ENCODE measurements at regions not wholly inside any gene's neighbourhood (a gene's known extent, or its start where the extent isn't known, plus 50 kb on each side); places are given as distances from the start of the nearest gene placed in this dataset.

- no peak overlapping the region for H3K4me2 ChIP-seq (ENCODE audit: insufficient read depth, low read length)
- H3K4me1 ChIP-seq (ENCODE audit: insufficient read depth, low read length), result no peaks in the 10 kb centered on the region
- no peak overlapping the region for H3K4me3 ChIP-seq (ENCODE audit: insufficient read depth, low read length)
- H3K27me3 ChIP-seq (ENCODE audit: insufficient read depth, low read length), result no peaks in the 10 kb centered on the region
- no peak for TF ChIP-seq CTCF (IDR thresholded peaks at IDR 0.05; ENCODE audit: extremely low read depth, low read depth, low read length)
- no peaks in the 10 kb centered on the region for H3K9me3 ChIP-seq (ENCODE audit: low read depth, low read length)
- H3K27ac ChIP-seq (ENCODE audit: low read depth, low read length), result no peak overlapping the region
- no peaks in the 10 kb centered on the region for H3K79me2 ChIP-seq (ENCODE audit: insufficient read depth, low read length)
- H4K20me1 ChIP-seq (ENCODE audit: insufficient read depth, low read length), result no peaks in the 10 kb centered on the region
- no peaks in the 10 kb centered on the region for H3K36me3 ChIP-seq (ENCODE audit: insufficient read depth, low read length)
- H2AFZ ChIP-seq (ENCODE audit: low read length), result no peak overlapping the region
- DNase-seq (ENCODE audit: insufficient read length, low spot score, missing footprints), result no peak
Measured at GRCh38 chr2:185161701-185162100, 563.4 kb downstream of the ZNF804A start.

- no peaks in the 10 kb centered on the region for H3K9me3 ChIP-seq (ENCODE audit: low read depth, low read length)
Measured at GRCh38 chr2:185174353-185174752, 564.3 kb upstream of the FSIP2 start.

DNA sequence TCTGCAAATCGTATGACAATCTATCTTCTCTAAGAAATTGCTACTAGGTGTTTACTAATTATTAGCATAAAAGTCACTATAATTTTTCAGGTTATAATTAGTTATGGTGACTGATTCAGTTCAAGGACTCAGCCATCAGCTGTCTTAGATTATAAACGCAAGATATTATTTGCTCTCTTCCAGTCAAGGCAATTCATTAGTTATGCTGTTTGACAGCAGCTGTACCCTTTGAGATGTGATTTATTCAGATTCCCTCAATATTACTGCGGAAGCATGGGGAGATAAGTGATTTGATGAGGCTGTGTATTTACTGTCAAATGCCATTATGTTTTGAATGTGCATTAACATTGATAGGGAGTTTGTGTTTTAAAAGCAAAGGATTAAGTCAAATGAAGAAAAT, 558.9 kb upstream of the FSIP2 start:
- no peaks in the 10 kb centered on the region for H4K20me1 ChIP-seq (ENCODE audit: insufficient read depth, low read length)
- H3K36me3 ChIP-seq (ENCODE audit: insufficient read depth, low read length), result no peaks in the 10 kb centered on the region
- no peak overlapping the region for H2AFZ ChIP-seq (ENCODE audit: low read length)
- H3K27me3 ChIP-seq (ENCODE audit: insufficient read depth, low read length), result no peaks in the 10 kb centered on the region
- H3K4me2 ChIP-seq (ENCODE audit: insufficient read depth, low read length), result no peak overlapping the region
- no peaks in the 10 kb centered on the region for H3K79me2 ChIP-seq (ENCODE audit: insufficient read depth, low read length)
- H3K4me1 ChIP-seq (ENCODE audit: insufficient read depth, low read length), result no peaks in the 10 kb centered on the region
- no peaks in the 10 kb centered on the region for H3K9me3 ChIP-seq (ENCODE audit: low read depth, low read length)
- no peak overlapping the region for H3K4me3 ChIP-seq (ENCODE audit: insufficient read depth, low read length)
- no peak overlapping the region for H3K27ac ChIP-seq (ENCODE audit: low read depth, low read length)
- no peak for DNase-seq (ENCODE audit: insufficient read length, low spot score, missing footprints)
- TF ChIP-seq CTCF (IDR thresholded peaks at IDR 0.05; ENCODE audit: extremely low read depth, low read depth, low read length), result no peak

More at GRCh38 chr2:185174353-185174752, 564.3 kb upstream of the FSIP2 start:
- TF ChIP-seq CTCF (IDR thresholded peaks at IDR 0.05; ENCODE audit: extremely low read depth, low read depth, low read length), result no peak
- Histone ChIP-seq H3K27me3 (ENCODE audit: insufficient read depth, low read length) (no peaks in the 10 kb centered on the region), H3K36me3 (ENCODE audit: insufficient read depth, low read length) (no peaks in the 10 kb centered on the region), H4K20me1 (ENCODE audit: insufficient read depth, low read length) (no peaks in the 10 kb centered on the region), H3K79me2 (ENCODE audit: insufficient read depth, low read length) (no peaks in the 10 kb centered on the region), H2AFZ (ENCODE audit: low read length) (no peak overlapping the region), H3K4me1 (ENCODE audit: insufficient read depth, low read length) (no peaks in the 10 kb centered on the region), H3K4me2 (ENCODE audit: insufficient read depth, low read length) (no peak overlapping the region), H3K27ac (ENCODE audit: low read depth, low read length) (no peak overlapping the region), H3K4me3 (ENCODE audit: insufficient read depth, low read length) (no peak overlapping the region)
- DNase-seq (ENCODE audit: insufficient read length, low spot score, missing footprints), result no peak

GRCh38 chr2:185181901-185182300, 556.7 kb upstream of the FSIP2 start:
- peaks cover under 1% of the 10 kb centered on the region for H3K9me3 ChIP-seq (ENCODE audit: low read depth, low read length)
- TF ChIP-seq CTCF (IDR thresholded peaks at IDR 0.05; ENCODE audit: extremely low read depth, low read depth, low read length), result no peak

More at GRCh38 chr2:185181901-185182300, 556.7 kb upstream of the FSIP2 start:
- Histone ChIP-seq H3K27me3 (ENCODE audit: insufficient read depth, low read length) (no peaks in the 10 kb centered on the region), H3K4me1 (ENCODE audit: insufficient read depth, low read length) (no peaks in the 10 kb centered on the region), H3K27ac (ENCODE audit: low read depth, low read length) (no peak overlapping the region), H3K36me3 (ENCODE audit: insufficient read depth, low read length) (no peaks in the 10 kb centered on the region), H4K20me1 (ENCODE audit: insufficient read depth, low read length) (no peaks in the 10 kb centered on the region), H3K79me2 (ENCODE audit: insufficient read depth, low read length) (no peaks in the 10 kb centered on the region), H2AFZ (ENCODE audit: low read length) (no peak overlapping the region), H3K4me2 (ENCODE audit: insufficient read depth, low read length) (no peak overlapping the region), H3K4me3 (ENCODE audit: insufficient read depth, low read length) (no peak overlapping the region)
- no peak for DNase-seq (ENCODE audit: insufficient read length, low spot score, missing footprints)
